KBM-7 (cell line): ENCODE measurements at regions not wholly inside any gene's neighbourhood (a gene's known extent, or its start where the extent isn't known, plus 50 kb on each side); places are given as distances from the start of the nearest gene placed in this dataset.

Source experiments
- DNase-seq: peaks from one replicate; pipeline ENCODE4 v3.0.0-alpha.2; 2015
- in situ Hi-C: fragments of 300-500 bp; cut with MboI; formaldehyde crosslinking; loops from 2 replicates; pipeline ENCODE4 v1.14.3; 2020; ENCODE audit warnings: low sequenced_read_pairs, low pct_unique_long_range_greater_than_20kb, mixed read lengths

DNA sequence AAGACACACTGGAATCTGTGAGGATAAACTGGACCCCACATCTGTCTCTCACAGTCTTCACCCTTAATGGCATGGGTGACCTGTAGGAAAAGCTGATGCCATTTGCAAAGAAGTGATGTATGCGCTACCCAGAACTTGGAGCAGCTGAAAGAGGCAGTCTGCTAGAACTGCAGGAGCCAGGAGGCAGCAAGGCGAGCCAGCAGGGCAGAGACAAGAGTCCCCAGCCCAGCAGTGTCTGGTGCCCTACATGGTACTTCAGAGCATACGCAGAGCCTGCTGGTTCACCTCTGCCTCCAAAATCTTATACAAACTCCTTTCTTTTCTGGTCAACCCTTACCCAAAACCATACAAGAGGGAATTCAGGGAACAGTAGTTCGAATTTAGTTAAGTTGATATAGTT lies 683.1 kb upstream of the RAB6C start:
- DNase-seq, result no peak
- in situ Hi-C loops, result no loop called here

DNA sequence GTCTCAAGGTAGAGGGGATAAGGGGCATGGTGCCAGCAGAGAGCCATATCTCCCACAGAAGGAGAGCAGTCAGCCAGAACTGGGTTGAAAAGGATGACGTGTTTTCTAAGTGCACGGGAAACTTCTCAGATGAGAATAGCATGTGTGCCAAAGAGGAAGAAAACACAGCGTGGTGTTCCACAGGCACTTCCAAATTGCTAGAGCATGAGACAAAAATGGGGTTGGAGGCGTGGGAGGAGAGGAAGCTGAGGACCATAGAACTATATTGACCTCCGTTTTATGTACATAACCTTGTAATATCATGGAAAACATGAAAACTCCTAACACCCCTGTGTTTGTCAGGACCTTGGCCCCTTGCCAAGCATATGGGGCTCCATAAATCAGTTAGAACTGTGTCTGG lies 682.7 kb upstream of the RAB6C start:
- in situ Hi-C loops, result no loop called here
- no peak for DNase-seq

DNA sequence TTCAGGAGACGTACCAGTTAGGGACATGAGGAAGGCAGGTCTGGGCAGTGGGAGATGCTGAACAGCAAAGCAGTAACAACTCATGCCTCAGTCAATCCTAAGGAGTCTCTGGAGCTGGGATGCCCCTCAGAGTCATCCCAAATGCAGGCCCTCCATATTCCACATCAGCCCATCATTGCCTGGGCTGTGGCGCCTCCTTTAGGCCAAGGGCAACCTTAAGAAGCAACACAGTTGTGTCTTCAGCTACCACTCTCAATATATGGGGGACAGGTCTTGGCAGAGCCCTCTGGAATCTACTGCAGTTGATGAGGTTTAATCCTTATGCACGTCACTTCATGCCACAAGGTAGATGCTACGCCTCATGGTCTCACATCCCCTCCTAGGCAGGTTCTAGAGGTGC lies 682.0 kb upstream of the RAB6C start:
- DNase-seq, result no peak
- in situ Hi-C loops, result no loop called here

DNA sequence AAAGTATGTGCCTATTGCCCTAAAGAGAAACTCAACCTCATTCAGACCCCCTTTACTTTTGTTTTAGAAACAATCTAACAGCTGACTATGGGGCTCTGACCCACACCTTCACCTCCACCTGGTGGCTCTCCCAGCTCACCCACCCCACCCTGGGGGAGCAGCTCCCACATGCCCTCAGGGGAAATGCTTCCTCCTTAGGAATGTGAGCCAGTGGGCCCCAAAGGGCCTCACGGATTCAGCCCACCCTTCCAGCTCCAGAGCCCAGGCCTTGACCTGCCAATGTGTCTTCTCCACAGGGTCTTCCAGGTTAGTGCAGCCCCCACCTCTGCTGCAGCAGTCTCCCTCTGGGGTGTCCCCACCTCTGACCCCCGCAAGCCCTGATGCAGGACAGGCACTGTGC lies 680.1 kb upstream of the RAB6C start:
- in situ Hi-C loops, result no loop called here
- no peak for DNase-seq

DNA sequence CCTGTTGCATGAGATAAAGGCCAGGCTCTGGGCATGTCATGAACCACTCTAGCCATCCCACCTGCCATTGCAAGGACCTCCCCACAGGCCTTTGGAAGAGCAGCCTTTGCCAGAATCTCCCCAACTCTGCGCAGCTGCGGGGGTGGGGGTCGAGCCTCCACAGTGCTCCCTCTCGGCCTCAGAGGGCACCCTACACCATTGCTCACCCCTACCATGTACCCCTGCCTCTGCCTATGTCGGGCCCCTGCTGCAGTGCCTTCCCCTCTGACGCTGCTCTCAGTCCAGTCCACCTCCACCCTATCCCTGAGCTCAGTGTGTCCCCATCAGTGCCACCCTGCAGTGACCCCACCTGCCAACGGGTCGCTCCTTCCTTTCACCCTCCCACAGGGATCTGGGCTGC lies 679.7 kb upstream of the RAB6C start:
- DNase-seq, result no peak
- in situ Hi-C loops, result no loop called here

DNA sequence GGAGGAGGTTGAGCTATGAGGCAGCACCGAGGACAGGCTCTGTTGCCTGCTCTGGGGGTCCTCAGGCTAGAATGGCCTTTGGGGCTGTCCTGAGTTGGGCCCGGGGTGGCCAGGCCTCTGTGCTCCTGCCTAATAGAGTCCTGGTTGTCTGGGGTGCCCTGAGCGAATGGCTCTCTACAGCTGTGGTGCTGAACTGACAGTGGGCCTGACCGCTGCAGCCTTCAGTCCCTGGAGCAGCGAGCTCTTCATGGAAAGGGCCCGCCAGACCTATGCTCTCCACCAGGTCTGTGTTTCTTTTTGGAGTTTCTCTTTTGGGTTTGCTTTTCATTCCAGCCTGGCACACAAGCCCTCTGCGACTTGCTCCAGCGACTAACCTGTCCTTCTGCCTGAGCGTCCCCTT lies 679.0 kb upstream of the RAB6C start:
- no peak for DNase-seq
- in situ Hi-C loops, result no loop called here

DNA sequence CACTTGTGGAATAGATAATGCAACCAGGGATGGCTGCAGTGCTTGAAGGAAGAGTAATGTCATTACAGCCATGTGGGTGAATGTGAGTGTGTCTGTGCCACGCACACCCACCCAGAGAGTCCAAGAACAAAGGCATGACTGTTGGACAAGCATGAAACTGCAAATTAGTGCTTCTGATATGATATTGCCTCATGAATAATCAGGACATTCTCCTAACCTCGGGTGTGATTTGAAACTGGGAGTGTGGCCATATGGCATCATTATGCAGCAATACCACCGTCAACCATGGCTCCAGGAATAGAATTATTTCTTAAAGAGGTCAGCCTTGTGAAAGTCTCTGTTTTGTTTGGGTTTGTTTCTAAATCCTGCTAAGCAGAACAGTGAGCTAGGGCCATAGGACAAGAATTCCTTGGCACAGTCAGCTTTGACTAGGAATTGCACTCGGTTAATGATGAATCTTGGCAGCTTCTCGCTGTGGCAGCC lies 678.0 kb upstream of the RAB6C start:
- in situ Hi-C loops, result no loop called here
- DNase-seq, result no peak

DNA sequence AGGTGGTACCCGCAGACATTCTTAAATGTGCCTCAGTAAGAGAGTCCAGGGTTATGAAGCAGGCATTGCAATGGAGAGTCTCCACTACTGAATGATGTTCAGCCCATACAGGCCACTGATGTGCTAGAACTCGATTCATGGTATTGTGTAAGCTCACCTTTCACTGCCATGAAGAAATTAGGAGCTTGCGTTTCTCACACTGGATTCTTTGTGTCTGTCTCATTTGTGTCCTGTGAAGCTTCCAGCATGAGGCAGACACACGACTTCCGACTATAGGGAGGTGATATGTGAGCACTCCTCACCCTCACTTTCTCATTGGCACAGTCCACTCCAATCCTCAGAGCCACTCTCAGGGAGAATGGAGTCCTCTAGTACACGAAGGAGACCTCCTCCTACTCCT lies 677.4 kb upstream of the RAB6C start:
- DNase-seq, result no peak
- in situ Hi-C loops, result no loop called here

DNA sequence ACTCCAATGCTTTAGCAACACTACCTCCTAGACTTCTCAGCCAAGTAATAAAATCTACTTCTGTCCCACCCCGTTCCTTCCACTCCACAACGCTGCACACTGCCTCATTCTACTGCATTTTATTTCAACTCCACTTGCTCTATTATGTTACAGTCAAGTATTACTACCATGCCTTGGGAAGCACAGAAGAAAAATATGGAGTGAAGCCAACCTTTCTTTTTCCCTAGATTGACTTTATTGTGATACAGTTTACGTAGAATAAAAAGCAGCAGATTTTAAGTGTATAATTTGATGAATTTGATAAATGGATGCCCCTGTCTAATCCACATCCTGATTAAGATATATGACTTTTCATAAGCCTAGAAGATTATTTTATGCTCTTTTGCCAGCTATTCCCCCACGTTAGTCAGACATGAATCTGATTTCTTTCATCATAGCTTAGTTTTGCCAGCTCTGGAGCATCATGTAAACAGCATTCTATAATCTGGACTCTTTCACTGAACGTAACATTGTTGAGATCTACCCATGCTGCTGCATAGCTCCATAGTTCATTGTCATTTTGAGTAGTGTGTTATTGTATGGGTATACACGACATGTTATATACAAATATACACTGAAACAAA lies 676.8 kb upstream of the RAB6C start:
- in situ Hi-C loops, result no loop called here
- DNase-seq, result no peak

DNA sequence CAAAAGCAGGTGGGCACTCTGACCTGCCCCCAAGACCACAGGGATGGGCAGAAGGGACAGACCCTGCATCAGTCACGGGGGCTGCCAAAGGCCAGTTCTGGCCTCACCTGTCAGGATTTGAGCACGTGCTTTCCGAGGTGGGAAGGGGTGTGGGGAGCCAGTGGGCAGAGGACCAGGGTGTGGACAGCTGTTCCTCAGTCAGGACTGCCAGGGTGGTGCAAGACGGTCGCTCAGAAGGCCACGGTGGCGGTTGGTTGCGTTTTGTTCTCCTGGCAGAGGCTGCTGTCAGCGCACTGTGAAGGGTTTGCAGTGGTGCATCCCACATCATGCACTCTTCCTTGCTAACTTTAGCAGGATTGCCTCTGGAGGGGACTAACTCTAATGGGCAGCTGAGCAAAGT lies 665.3 kb upstream of the RAB6C start:
- in situ Hi-C loops, result no loop called here
- DNase-seq, result no peak

DNA sequence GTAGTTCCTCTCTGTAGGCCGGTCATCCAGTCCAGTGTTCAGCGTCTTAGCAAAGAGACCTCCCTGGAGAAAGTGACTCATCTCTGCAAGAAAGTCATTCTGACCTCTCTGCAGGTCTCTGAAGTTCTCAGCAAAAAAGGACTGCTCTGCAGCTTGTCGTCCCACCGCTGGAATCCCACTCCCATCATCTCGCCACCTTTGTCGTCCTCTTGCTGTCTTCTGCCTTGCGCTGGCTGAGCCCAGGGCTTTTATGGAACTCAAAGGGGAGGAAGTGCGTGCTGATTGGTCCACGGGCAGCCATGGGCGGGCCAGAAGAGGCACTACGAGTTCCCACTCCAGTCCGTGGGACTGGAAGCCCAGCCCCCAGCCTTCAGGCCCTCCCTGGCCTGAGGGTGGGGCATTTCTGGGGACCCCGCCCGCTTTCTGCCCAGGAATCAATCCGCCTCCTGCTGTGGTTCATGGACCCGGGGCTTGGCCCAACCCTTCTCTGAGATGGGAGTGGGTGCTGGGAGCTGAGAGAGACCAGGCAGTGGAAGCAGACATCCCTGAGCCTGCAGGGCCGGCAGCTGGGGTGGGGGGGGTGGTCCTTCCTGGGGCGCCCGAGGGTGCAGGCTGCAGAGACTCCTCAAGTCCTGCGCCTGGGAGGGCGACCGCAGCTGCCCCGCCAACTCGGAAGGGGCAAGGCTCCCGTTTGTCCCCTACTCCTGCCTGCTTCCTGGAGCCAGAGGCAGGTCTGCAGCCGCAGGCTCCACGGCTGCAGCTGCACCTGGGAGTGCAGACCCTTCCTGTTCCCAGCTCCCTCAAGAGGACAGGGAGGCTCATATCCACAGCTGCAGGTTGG lies 660.7 kb upstream of the RAB6C start:
- in situ Hi-C loops, result no loop called here
- DNase-seq, result no peak

DNA sequence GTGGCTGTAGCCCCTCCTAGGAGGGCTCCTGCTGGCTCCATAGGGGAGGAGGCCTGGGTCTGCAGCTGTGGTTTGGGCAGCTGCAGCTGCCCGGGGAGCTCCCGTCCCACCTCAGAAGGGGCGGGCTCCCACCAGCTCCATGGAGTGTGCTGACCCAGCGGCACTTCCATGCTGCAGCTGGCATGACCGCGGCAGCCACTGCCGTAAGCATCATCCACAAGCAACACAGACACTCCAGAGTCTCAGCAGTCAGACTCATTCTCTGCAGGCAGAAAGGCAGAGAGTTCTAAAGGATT lies 660.1 kb upstream of the RAB6C start:
- in situ Hi-C loops, result no loop called here
- no peak for DNase-seq

DNA sequence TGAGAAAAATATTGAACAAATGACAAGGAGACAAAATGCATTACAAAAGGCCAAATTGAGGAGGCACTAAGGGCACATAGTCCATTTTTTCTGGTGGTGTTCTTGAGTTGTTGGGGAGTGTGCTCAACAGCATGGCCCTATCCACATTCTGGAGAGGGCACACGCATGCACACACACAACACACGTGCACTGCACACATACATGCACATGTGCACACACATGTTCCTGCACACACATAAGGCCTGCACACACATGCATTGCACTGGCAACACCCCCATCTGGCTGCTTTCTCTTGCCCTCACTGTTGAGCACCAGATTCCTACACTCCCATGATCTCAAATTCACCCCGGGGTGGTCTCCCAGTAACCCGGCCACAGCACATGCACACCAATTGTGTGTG lies 659.2 kb upstream of the RAB6C start:
- in situ Hi-C loops, result no loop called here
- no peak for DNase-seq

DNA sequence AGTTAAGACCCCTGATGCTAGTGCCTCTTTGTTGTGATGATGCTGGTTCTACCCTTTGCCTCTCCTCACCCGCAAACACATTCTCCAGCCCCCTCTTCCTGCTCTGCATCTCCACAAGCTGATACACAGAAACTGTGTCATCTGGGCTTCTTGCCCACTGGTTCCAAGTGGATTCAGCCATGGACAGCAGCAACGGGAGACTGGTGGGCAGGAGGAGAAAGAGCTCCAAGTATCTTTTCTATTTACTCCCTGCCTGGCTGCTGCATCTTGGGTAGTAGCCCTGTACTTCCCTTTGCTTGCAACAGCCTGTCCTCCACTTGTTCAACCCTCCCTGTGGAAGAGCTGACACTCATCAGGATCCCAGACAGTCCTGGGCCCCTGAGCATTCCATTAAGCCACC lies 655.1 kb upstream of the RAB6C start:
- in situ Hi-C loops, result no loop called here

DNA sequence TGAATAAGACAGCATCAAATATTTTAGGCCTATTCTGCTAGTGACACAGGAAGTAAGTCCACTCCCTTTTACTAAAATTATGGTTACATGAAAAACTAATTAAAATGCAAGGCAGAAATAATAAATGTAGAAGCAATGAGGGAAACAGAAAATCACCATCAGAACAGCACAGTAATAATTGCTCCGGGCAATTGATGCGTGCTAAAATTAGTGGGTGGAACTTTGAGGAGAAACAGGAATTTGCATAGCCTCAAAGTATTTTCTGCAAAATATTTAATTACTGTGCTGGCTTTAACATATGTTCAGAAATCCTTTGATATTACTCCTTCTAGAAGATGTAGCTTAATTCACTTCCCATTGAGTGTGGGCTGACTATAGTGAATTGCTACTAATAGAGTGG lies 654.3 kb upstream of the RAB6C start:
- in situ Hi-C loops, result no loop called here
- DNase-seq, result no peak

More for the DNA sequence above, 655.1 kb upstream of the RAB6C start:
- no peak for DNase-seq

DNA sequence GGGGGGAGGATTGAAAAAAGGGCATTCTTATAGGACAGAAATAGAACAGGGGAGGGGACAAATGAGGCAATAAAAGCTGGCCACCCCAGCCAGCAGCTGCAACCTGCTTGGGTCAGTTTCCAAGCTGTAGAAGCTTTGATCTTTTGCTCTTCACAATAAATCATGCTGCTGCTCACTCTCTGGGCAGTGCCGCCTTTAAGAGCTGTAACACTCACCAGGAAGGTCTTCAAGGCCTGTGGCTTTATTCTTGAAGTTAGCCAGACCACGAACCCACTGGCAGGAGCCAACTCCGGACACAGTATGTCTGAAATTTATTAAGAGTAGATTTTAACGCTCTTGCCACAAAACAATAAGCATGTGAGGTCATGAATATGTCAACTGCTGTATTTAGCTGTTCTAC lies 649.9 kb upstream of the RAB6C start:
- no peak for DNase-seq
- in situ Hi-C loops, result no loop called here

DNA sequence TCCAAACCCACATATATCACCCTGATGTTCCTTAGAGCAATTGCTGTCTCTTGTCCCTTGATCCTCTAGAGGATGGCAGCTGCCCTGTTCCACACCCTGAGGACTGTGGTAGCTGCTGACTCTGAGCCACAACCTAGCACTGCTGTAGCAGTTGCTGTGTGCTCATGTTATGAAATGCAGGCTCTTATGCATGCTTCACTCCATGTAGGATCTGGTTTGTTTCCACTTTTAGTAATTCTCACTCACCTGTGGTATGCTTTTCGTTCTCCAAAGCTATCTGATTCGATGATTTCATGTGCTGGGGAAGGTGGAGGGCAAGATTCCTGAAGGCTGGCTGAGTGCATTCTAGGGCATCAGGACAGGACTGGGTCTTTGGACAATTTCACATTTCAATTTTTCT lies 649.0 kb upstream of the RAB6C start:
- in situ Hi-C loops, result no loop called here
- DNase-seq, result no peak

DNA sequence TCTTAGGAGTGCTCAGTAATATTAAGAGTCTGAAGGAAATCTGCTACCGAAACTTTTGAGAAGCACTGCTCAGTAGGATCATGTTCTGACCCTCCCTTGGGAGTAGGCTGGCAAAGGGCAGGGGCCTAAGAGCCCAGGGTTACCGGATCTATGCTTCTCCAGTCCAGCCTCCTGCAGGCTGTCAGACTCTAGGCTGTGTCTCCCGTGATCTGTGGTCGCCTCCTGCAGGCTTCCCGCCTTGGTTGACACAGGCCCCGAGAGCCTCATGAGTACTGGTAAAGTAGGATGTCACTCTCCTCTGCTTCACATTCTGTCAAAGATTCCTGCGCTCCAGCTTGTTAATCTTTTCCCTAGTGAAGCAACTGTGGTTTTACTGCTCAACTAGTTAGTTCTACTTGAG lies 647.8 kb upstream of the RAB6C start:
- DNase-seq, result no peak
- in situ Hi-C loops, result no loop called here

DNA sequence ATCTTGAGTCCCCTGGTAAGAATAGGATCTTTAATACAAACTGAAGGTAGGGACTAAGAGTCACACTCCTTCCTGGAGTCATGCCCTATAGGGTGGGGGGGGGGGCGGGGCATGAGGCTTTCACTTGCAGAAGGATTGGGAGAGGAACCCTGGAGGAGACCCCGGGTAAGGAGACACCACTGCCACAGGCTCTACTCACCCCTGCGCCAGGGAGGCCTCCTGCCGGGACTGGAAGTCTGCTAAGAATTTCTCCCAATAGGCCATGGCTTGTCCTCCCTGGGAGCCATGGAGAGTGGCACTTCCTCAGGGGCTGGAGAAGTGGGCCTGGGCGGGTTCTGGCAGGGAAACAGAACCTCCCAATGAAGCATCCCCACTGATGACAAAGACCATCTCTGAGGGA lies 645.3 kb upstream of the RAB6C start:
- no peak for DNase-seq
- in situ Hi-C loops, result no loop called here

DNA sequence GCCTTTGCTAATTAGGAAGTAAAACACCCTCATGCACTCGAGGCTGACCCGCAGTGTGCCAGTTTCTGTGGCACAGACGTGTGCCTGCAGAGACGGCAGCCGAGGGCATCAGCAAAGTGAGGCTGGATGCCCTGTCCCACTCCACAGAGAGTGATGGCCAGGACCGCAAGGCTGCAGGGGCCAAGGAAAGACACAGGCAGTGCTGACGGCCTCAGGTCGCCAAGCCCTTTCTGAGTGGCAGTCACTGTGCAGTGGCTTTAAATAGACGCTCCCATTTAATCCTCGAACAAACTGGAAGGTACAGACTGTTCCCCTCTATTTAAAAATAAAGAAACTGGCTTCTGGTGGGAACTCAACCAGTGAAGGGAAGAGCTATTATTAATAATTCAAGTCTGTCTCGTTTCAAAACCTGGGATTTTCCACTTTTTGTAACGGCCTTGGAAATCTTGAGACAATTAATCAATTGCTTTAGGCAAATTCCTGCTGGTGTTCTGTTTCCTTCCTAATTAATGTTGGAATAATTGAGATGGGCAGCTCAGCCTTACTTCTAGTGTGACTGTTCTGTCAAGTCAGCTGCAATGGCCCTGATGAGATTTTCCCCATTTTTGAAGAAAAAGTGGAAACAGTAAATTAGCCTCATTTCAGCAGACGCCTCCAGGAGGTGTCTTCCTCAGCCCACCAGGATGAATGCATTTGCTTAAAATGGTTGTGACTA lies 644.6 kb upstream of the RAB6C start:
- in situ Hi-C loops, result no loop called here

DNA sequence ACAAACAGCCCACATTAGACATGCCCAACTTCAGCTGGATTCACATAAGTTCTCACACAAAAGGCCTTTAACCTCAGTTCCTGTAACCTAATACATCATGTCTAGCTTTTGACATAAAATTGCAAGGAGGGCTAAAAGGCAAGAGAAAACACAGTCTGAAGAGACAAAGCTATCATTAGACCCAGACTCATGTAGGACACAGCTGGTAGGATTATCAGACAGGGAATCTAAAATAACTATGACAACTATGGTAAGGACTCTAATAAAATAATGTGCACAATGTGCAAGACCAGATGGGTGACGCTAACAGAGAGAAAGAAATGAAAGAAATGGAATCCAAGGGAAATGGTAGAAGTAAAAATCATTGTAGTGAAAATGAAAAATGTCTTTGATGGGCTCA lies 643.2 kb upstream of the RAB6C start:
- no peak for DNase-seq
- in situ Hi-C loops, result no loop called here

More for the DNA sequence above, 644.6 kb upstream of the RAB6C start:
- DNase-seq, result no peak
